Midbrain (tissue), 1 donor: ENCODE measurements at regions not wholly inside any gene's neighbourhood (a gene's known extent, or its start where the extent isn't known, plus 50 kb on each side); places are given as distances from the start of the nearest gene placed in this dataset.
"Not testable (repeated sequence)": the region's sequence is repeated elsewhere in the genome, so short reads cannot be mapped to it uniquely, and the experiment has no call there.

Experiments used
- DNase-seq: peaks from one replicate; lab custom pipeline; 2025; lab: John Stamatoyannopoulos, UW

DNA sequence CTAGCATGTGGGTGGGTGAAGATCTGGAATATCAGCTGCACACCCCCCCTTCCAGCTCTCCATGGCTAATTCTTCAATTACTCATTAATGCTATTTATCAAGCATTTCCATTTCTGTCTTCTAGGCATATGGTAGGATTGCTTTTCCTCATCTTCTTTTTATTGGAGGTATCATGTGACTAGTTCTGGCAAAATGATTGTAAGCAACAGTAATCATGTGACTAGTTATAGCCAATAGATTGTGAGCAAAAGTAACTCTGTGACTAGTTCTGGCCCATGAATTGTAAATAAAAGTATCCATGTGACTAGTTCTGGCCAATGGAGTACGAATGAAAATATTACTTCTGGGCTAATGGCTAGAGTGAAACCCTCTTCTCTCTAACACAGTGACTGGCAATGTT lies 107.0 kb upstream of the TMEM132E start:
- no peak for DNase-seq

DNA sequence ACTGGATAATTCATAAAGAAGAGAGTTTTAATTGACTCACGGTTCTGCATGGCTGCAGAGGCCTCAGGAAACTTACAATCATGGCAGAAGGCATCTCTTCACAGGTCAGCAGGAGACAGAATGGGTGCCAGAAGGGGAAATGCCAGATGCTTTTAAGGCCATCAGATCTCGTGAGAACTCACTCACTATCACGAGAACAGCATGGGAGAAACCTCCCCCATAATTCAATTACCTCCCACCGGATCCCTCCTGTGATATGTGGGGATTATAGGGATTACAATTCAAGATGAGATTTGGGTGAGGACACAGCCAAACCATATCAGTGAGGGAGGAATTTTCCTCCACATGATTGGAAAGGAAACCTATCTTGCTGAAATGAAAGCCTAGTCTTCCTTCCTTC lies 108.1 kb upstream of the TMEM132E start:
- not testable (repeated sequence) for DNase-seq

DNA sequence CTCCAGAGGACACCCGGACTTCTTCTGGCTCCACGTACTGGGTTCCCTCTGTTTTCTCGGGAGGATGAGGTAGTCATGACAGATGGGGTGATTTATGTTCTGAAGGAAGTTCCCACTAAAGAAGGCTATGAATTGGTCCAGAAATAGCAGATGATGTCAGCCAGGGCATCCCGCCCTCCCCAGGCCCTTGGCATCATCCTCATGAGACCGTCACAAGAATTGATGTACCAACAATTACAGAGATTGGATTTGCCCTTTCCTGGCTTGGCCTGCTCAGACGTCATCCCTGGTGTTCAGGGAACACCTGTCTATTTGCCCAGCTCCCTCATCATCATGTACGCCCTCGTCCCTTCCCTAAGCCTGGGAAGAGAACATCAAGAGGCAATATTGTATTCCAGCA lies 102.8 kb upstream of the CCL1 start:
- no peak for DNase-seq

DNA sequence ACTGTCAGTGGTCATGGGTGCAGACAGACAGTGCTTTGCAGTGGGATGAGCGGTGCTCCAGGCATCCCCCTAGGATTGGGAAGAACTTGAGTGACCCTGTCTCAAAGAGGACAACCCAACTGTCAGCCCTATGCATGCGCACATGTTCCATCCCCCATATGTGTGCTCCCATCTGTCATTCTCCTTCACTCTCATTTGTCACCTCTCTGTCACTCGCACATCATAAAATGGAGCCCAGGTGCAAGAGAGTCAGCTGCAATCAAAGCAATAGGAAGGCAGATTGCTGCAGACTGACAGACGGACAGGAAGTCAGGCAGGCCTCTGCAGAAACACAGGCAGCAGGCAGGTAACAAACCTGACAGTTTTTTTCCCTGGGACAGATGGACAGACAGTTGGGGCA lies 101.8 kb upstream of the CCL1 start:
- DNase-seq: no peak

DNA sequence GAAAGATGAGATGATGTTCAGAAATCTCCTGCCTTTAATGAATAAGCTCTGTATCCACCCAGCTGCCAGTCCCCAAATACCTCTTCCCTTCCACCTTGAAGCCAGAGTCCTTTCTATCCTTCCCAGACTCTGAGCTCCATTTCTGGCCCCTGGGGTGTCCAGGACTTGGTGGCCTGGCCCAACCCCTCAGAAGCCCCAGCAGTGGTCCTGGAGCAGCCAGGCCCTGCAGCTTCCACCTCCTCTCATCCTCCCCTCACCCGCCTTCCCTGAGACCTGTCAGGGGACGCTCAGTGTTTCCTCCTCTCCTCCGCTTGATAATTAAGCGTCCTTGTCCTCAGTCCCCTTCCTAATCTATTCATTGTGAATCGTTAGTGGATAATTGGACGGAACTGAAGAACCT lies 95.2 kb upstream of the CCL1 start:
- DNase-seq: no peak

DNA sequence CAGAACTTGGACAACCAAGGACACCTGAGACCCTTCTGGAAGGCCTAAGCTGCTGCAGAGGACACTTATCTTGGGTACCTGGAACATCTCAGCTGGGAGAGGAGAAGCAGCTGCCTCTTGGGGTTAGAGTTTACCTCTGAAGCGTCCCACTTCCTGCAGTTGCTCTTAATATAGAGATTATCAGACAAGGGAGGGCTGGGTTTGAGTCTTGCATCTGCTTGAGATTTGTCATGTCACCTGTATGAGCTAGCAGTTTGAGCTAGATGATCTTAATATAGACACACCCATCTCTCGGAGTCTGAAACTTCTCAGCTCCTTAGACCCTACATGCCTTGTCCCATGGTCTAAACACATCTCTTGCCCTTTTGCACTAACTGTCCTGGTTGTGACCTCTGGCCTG lies 93.1 kb upstream of the CCL1 start:
- DNase-seq: no peak

DNA sequence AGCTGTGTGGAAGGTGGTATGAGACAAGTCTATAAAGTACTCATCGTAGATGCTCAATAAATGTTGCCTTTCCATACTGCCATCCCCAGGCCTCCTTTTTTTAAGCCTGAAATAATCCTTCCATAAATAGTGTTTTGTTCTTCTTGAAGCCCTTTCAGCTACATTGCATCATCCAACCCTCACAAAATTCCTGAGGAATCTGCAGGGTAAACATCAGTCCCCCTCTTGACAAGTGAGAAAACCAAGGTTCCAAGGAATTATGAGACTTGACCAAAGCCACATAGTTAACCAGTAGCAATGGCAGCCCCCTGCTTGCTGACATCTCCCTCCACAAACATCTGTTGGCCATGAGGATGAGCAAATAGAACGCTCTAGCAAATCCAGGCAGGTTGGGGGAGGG lies 89.7 kb upstream of the CCL1 start:
- DNase-seq: no peak

DNA sequence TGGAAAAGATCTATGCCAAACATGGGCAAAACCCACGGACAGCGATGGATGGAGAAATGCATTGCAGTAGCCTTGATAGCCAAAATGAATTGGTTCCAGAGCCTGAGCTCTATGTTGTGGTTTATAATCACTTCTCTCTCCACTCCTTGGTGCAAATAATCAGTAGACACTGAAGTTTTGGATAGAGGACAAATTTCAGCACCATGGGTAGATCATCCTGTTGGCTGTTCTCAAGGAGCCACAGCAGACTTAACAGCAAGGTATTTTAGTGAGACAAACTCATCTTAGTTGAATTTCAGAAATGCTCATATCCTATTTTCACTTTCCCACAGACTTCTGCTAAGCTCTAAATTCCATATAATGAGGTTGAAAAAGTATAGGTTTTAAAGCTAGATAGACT lies 88.3 kb upstream of the CCL1 start:
- no peak for DNase-seq

DNA sequence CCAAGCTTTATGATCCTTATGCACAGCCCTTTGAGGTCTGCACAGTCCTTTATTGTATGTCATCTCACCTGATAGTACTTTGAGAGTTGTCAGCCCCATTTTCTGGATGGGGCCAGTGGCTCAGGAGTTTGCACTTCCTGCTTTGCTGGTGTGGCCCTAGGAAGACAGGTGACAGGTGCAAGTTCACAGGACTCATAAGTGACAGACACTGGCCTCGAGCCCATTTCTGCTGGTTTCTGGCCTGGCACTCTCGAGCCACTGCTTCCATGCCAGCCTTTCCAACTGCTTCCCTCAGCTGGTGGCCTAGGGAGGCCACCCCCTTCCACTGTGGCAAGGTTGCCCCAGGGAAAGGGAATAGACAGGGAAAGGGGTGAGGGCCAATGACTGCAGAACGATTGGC lies 84.4 kb upstream of the CCL1 start:
- no peak for DNase-seq

DNA sequence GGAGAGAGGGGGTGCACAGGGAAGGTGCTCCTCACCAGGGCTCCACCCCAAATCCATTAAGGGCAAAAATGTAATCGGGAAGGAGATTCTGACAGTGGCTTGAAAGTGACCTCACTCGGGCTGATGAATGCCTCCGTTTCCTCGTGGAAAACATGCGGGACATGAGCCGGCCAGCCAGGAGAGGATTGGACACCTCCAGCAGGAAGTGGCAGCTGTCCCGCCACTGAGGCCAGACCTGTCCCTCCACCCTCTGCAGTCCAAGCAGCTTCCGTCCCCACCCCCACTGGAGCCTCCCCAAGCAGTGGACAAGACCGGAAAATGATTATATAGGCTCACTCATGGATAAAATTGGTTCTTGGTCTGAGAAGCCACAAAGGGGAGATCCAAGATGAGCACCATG lies 82.1 kb upstream of the CCL1 start:
- no peak for DNase-seq

DNA sequence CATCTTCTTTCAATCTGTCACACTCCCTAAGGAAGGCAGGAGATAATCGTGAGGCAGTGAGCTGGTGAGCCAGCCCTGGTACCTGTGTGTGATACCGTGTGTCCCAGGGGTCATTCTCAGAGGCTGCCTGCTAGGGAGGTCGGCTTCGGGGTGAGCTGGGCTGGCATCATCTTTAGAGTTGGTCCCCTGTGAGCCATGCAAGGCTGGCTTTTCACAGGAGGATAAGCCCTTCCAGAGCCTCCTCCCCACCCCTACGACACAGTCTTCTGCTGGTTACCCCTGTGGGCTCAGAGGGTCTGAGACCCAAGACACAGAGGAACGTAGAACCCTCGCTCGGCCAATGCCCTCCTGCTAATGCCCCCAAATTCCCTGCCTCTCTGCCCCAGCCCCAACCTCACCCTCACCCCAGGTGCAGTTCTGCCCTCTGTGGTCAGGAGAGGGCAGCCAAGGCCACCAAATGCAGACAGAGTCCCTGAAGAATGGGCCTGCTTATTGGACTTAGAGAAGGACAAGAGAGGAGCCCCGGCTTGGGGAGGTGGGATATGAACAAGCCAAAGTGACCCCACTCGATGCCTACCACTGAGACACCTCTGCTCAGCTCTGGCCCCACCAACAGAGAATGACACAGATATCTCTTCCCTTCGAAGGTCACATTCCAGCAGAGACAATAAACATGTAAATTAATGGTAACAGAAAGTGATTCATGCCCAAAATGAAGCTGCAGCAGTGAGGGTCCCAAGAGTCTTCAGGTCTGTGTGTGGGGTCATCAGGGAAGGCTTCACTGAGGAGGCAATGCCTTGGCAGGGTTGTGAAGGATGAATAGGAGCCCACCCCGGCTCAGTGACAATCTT lies 80.8 kb upstream of the CCL1 start:
- DNase-seq: no peak

DNA sequence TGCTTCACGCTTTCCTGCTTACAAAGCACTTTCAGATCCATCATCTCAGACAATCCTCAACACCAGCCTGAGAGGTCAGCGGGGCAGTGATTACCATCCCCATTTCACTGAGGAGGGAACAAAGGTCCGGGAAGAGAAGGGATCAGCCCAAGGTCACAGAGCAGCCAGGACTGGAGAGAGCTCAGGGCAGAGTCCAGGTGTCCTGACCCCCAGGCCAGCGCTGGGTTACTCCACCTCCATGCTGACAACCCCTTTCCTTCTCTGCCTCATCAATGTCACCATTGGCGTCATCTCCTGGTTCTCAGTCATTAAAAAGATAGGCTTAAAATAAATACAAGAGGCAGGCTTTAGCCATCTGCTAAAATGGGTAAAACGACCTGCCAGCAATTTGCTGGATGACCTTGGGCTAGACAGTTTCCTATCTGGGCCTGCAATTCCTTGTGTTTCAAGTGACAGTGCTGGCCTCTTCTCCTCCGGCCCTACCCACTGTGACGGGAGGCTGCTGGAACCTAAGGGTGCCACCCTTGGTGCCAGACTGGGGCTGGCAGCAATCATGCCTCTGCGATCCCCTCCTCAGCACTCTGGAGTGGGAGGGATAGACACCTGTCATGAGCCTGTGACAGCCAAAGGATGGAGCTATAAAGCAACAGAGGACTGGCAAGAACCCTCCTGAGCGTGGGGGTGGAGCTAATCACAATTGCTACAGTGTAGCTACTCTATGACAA lies 79.5 kb upstream of the CCL1 start:
- no peak for DNase-seq

DNA sequence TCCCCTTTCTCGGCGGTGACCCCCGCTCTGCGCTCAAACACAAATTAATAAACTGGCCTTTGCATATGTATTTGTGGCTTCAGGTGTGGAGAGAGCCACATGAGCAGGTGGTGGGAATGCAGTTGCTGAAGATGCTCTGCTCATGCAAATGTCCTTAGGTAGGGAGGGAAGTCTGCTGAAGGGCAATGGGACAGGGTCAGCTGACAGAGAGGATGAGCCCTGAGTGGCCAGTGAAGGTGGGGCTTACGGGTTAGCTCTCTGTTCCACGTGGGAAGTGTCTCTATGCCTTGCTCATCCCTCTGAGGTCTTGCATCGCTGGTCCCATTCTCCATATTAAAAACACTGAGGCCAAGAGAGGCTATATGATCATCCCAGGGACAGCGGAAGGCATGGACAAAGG lies 74.2 kb upstream of the CCL1 start:
- DNase-seq: no peak

DNA sequence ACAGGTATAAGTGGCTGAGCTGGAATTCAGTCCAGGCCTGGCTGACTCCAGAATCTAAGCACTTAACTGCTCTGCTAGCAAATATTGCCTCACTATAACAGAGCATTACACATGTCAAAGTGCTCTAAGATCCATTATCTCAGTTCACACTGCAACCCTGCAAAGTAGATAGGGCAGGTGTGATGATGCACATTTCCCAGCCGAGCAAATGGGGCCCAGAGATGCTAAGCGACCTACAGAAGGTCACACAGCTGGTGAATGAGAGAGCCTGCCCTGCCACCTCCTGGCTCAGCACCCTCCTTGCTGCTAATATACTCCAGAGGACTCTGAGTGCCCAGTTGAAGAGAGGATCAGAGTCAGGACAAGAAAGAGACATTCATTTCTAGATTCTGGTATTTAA lies 73.6 kb upstream of the CCL1 start:
- DNase-seq: no peak

DNA sequence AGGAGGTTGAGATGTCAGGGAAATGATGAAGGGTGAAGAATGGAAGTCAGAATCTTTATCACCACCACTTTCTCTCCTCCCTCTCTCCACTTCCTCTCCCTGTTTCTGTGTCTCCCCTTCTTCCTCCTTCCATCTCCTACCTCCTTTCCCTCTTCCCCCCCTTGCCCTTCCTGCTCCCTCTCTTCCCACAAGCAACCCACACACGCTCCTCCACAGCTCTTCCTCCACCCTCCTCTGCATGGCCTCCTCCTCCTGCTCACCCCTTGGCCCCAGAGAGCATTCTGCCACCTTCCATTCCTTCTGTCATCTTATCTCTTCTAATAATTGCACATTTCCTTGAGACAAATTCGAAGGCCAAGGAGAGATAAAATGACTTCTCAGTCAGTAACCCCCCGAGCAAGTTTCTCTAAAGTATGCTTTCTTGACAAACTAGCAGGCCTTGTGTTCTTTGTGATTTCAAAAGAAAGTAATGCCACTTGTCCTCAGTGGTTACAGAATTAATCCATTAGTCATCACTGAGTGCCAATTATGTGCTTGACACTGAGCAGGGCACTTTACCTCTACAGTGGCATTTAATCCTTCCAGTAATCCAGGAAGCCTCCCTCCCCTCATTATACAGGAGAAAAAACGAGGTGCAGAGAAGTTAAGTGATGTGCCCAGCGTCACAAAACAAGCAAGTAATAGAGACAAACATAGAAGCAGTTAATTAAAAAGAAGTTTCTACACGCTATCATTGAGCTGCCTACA lies 72.3 kb upstream of the CCL1 start:
- no peak for DNase-seq

DNA sequence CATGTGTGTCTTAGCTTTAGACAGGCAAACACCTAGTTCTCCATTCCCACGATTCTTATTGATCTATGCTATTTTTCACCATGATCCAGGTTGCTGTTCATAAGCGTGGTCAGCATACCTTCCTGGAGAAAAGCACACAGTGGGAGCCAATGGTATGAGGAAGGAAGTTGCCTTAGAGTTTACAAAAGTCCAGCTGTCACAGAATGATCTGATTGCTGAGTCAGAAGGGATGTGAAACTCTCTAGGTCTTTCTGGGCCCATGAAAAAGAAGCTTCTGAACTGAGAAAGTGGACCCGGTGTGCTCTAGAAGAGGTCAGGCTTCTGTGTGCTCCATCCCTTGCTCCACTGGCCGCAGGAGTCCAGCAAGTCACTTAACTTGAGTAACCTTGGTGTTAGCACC lies 71.0 kb upstream of the CCL1 start:
- DNase-seq: peak; percentile 11

DNA sequence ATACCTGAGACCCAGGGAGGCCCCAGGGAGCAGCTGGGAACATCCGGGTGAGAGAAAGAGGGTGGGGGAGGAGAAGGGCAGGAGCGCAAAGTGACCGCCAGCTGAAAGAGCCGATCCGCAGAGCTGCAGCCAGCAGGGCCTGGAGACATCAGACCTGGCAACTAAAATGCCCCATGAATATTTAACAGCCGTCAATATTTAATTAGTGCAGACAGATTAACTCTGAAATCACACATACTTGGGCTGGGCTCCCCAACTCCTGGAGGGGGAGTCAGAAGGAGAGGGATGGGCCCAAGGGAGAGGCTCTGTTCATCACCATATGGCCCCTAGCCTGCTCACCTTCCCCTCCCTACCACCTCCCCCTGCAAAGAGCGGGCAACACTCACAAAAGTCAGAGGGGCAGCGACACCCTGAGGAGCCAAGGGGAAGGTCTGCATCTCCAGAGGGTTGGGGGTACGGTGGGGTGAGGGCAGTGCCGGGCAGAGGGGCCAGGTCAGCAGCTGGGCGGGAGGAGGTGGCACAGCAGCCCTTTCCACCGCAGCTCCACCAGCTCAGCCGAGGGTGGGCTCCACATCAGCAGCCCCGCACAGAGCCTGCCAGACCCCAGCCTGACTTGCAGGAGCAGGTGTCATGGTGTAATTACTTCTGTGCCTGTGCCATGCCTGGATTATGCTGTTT lies 61.9 kb upstream of the CCL1 start:
- no peak for DNase-seq

DNA sequence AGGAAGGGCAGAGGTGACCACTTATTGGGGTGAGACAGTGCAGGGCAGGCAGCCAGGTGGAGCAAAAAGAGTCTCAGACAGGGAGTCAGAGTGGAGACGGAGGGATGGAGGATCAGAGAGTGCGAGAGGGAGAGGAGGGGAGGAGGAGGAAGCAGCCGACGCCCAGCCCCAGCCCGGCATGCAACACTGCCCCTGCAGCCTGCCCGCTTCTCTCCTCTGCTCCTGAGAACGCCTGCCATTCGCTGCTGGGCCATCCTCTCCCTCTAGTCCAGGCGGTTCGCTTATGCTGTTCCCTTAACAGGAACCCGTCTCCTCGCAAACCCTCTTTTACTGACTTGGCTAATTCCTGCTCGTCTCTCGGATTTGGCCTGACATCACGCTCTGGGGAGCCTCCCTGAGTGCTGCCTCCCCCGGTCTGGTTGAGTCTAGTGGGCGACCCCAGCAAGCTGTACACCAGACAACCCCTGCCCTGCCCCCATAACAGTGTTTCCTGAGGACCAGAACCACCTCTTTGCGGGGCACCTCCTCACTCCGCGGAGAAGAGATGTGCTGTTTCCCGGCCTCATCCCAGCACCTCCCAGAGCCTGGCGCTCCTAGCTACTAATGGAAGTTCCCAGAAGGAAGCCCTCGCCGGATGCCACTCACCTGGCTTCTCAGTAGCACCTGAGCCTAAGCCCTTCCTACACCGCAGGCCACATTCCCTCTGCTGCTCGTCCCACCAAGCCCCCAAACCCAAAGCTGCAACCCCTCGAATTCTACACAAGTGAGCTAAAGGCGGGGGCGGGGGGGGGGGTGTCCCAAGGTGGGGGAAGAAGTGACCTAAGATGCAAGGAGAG lies 61.2 kb upstream of the CCL1 start:
- no peak for DNase-seq

DNA sequence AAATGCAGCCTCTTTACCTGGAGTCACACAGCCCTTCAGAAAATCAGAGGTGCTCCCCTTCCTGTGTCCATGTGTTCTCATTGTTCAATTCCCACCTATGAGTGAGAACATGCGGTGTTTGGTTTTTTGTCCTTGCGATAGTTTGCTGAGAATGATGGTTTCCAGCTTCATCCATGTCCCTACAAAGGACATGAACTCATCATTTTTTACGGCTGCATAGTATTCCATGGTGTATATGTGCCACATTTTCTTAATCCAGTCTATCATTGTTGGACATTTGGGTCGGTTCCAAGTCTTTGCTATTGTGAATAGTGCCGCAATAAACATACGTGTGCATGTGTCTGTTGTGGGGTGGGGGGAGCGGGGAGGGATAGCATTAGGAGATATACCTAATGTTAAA lies 60.3 kb upstream of the CCL1 start:
- DNase-seq: not testable (repeated sequence)

DNA sequence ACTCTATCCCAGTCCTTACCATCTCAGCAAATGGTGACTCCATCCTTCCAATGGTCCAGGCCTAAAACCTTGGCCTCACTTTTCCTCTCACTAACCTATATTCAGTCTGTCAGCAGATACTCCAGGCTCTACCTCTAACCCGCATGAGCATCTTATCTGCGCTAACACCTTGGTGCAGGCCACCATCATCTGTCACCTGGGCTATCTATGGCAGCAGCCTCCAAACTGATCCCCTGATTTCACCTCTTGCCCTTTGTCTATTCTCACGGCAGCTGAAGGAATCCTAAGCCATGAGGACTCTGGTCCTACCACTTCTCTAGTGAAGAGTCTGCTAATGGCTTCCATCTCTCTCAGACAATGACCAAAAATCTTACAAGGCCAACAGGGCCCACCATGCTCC lies 57.9 kb upstream of the CCL1 start:
- DNase-seq: no peak

DNA sequence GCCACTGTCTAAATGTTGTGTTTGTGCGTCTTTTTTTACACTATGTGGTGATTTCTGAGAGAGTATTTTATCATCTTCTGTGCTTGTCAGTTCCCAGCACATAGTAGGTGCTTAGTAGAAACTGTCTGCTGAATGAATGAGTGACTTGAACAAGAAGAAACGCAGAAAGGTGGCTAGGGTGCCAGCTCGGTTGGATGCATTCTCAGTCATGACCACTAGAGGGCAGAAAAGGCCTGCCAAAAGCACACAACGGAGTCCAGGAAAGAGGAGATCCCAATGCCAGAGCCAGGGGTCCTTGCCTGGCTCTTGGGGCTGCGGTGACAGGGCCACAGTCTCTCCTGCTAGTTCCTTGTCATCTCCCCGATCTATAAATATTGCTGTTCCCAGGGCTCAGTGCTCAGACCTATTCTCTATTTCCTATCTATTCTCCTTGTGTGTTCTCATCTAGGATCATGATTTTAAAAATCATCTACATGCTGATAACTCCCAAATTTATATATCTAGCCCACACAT lies 57.3 kb upstream of the CCL1 start:
- DNase-seq: peak; percentile 64
